ENCODE measurements at regions not wholly inside any gene's neighbourhood (a gene's known extent, or its start where the extent isn't known, plus 50 kb on each side); places are given as distances from the start of the nearest gene placed in this dataset.

DNA sequence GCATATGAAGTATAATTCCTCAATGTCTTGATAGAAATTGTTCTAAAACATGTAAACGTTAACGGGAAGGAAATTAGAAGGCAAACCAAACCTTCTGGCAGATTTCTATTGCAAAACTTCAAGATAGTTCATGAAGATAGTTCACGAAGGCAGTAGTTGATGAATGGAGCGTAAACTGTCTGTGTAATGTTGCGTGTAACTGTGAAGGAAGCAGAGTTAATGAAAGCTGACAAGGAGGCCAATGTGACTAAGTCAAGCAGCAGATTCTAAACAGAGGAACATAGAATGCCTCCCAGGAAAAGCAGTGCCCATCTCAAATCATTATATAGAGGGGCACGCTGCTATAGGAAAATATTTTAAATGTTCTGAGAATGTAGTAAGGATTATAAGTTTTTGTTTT lies 659.7 kb upstream of the IGFBP3 start (continued):
- TF ChIP-seq, protein P1, sequence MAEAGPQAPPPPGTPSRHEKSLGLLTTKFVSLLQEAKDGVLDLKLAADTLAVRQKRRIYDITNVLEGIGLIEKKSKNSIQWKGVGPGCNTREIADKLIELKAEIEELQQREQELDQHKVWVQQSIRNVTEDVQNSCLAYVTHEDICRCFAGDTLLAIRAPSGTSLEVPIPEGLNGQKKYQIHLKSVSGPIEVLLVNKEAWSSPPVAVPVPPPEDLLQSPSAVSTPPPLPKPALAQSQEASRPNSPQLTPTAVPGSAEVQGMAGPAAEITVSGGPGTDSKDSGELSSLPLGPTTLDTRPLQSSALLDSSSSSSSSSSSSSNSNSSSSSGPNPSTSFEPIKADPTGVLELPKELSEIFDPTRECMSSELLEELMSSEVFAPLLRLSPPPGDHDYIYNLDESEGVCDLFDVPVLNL (CRISPR knock-in tag; IDR thresholded peaks at IDR 0.05; ENCODE audit: borderline replicate concordance, low read depth): no peak
- TF ChIP-seq OVOL2 (CRISPR knock-in tag; IDR thresholded peaks at IDR 0.05; ENCODE audit: borderline replicate concordance) (no peak), NR2C2 (CRISPR knock-in tag; IDR thresholded peaks at IDR 0.05) (no peak), ZNF263 (CRISPR knock-in tag; IDR thresholded peaks at IDR 0.05; ENCODE audit: low read depth) (no peak), KAT7 (CRISPR knock-in tag; IDR thresholded peaks at IDR 0.05; ENCODE audit: borderline replicate concordance) (no peak), JAZF1 (CRISPR knock-in tag; IDR thresholded peaks at IDR 0.05) (no peak), NR1H2 (CRISPR knock-in tag; IDR thresholded peaks at IDR 0.05) (no peak), TCF7 (CRISPR knock-in tag; IDR thresholded peaks at IDR 0.05; ENCODE audit: low read depth) (no peak), IRF2 (CRISPR knock-in tag; IDR thresholded peaks at IDR 0.05; ENCODE audit: borderline replicate concordance, low read depth) (no peak), TEAD4 (CRISPR knock-in tag; IDR thresholded peaks at IDR 0.05) (no peak)
- TF ChIP-seq, protein P2, sequence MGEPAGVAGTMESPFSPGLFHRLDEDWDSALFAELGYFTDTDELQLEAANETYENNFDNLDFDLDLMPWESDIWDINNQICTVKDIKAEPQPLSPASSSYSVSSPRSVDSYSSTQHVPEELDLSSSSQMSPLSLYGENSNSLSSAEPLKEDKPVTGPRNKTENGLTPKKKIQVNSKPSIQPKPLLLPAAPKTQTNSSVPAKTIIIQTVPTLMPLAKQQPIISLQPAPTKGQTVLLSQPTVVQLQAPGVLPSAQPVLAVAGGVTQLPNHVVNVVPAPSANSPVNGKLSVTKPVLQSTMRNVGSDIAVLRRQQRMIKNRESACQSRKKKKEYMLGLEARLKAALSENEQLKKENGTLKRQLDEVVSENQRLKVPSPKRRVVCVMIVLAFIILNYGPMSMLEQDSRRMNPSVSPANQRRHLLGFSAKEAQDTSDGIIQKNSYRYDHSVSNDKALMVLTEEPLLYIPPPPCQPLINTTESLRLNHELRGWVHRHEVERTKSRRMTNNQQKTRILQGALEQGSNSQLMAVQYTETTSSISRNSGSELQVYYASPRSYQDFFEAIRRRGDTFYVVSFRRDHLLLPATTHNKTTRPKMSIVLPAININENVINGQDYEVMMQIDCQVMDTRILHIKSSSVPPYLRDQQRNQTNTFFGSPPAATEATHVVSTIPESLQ (CRISPR knock-in tag; IDR thresholded peaks at IDR 0.05): no peak

DNA sequence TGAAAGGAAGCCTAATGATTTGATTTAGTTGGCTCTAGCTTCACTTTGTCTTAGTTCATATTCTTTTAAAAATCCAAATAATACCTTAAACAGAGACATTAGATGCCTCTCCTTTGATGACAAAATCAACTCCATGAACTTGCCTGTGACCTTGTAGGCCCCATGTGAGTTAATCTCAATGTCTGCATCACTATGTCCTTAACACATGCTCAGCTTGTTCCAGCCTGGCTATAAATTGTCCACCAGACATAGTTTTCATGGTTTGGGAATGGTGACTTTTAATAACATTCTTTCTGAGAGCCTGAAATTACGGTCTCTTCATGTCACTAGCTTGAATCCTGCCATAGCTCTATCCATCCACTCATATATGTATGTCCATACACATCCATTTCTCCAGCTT lies 656.3 kb upstream of the IGFBP3 start:
- ATAC-seq (no peak), DNase-seq (ENCODE audit: low spot score) (no peak)
- Mint-ChIP-seq H3K27ac (no peak overlapping the region), H3K4me1 (no peaks in the 10 kb centered on the region), H3K4me3 (no peak overlapping the region), H3K36me3 (no peaks in the 10 kb centered on the region), H3K27me3 (ENCODE audit: low read depth) (no peaks in the 10 kb centered on the region), H3K9me3 (peaks cover 29% of the 10 kb centered on the region)
- CTCF ChIA-PET: no interaction called here
- TF ChIP-seq, protein P3, sequence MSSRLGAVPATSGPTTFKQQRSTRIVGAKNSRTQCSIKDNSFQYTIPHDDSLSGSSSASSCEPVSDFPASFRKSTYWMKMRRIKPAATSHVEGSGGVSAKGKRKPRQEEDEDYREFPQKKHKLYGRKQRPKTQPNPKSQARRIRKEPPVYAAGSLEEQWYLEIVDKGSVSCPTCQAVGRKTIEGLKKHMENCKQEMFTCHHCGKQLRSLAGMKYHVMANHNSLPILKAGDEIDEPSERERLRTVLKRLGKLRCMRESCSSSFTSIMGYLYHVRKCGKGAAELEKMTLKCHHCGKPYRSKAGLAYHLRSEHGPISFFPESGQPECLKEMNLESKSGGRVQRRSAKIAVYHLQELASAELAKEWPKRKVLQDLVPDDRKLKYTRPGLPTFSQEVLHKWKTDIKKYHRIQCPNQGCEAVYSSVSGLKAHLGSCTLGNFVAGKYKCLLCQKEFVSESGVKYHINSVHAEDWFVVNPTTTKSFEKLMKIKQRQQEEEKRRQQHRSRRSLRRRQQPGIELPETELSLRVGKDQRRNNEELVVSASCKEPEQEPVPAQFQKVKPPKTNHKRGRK (CRISPR knock-in tag; IDR thresholded peaks at IDR 0.05; ENCODE audit: borderline replicate concordance): no peak
- TF ChIP-seq OVOL2 (CRISPR knock-in tag; IDR thresholded peaks at IDR 0.05; ENCODE audit: borderline replicate concordance) (no peak), GRHL2 (CRISPR knock-in tag; IDR thresholded peaks at IDR 0.05; ENCODE audit: insufficient replicate concordance, severe bottlenecking) (no peak)
- TF ChIP-seq, protein P4, sequence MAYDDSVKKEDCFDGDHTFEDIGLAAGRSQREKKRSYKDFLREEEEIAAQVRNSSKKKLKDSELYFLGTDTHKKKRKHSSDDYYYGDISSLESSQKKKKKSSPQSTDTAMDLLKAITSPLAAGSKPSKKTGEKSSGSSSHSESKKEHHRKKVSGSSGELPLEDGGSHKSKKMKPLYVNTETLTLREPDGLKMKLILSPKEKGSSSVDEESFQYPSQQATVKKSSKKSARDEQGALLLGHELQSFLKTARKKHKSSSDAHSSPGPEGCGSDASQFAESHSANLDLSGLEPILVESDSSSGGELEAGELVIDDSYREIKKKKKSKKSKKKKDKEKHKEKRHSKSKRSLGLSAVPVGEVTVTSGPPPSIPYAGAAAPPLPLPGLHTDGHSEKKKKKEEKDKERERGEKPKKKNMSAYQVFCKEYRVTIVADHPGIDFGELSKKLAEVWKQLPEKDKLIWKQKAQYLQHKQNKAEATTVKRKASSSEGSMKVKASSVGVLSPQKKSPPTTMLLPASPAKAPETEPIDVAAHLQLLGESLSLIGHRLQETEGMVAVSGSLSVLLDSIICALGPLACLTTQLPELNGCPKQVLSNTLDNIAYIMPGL (CRISPR knock-in tag; IDR thresholded peaks at IDR 0.05): no peak
- TF ChIP-seq, protein P5, sequence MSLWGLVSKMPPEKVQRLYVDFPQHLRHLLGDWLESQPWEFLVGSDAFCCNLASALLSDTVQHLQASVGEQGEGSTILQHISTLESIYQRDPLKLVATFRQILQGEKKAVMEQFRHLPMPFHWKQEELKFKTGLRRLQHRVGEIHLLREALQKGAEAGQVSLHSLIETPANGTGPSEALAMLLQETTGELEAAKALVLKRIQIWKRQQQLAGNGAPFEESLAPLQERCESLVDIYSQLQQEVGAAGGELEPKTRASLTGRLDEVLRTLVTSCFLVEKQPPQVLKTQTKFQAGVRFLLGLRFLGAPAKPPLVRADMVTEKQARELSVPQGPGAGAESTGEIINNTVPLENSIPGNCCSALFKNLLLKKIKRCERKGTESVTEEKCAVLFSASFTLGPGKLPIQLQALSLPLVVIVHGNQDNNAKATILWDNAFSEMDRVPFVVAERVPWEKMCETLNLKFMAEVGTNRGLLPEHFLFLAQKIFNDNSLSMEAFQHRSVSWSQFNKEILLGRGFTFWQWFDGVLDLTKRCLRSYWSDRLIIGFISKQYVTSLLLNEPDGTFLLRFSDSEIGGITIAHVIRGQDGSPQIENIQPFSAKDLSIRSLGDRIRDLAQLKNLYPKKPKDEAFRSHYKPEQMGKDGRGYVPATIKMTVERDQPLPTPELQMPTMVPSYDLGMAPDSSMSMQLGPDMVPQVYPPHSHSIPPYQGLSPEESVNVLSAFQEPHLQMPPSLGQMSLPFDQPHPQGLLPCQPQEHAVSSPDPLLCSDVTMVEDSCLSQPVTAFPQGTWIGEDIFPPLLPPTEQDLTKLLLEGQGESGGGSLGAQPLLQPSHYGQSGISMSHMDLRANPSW (CRISPR knock-in tag; conservative IDR thresholded peaks at IDR 0.05; ENCODE audit: low read depth): no peak
- POLR2A ChIA-PET: no interaction called here
